ENCODE measurements at regions not wholly inside any gene's neighbourhood (a gene's known extent, or its start where the extent isn't known, plus 50 kb on each side); places are given as distances from the start of the nearest gene placed in this dataset.

GRCh38 chr15:61598655-61599054 is 369.6 kb upstream of the RORA start:
- Histone ChIP-seq H4K91ac (ENCODE audit: insufficient read depth, low read depth, low read length) (no peak overlapping the region), H3K23ac (ENCODE audit: low read depth, low read length) (no peak overlapping the region), H3K4me3 (ENCODE audit: insufficient read depth, low read depth, low read length) (no peak overlapping the region), H3K79me1 (ENCODE audit: low read depth in 1 of 2, low read length in 2 of 2) (no peaks in the 10 kb centered on the region), H2BK5ac (ENCODE audit: low read depth, low read length, poor library complexity, severe bottlenecking) (no peak overlapping the region), H2AK5ac (ENCODE audit: low read depth, low read length) (no peak overlapping the region), H3K4me2 (ENCODE audit: low read depth, low read length) (no peak overlapping the region), H3K36me3 (ENCODE audit: control insufficient read depth, insufficient read depth, low read length) (no peaks in the 10 kb centered on the region), H2AK9ac (replicated peaks; ENCODE audit: low read depth, low read length, poor library complexity) (no peak overlapping the region), H2AFZ (replicated peaks; ENCODE audit: low read length, poor library complexity) (no peak overlapping the region), H4K8ac (ENCODE audit: low read depth in 2 of 2, low read length in 2 of 2) (no peak overlapping the region), H2BK20ac (ENCODE audit: low read depth, low read length) (no peak overlapping the region), H3K27me3 (ENCODE audit: control insufficient read depth, insufficient read depth, low read length) (no peaks in the 10 kb centered on the region), H3K4me1 (ENCODE audit: control insufficient read depth, insufficient read depth, low read length) (no peaks in the 10 kb centered on the region), H4K20me1 (ENCODE audit: insufficient read depth, low read length) (no peaks in the 10 kb centered on the region), H3K56ac (ENCODE audit: extremely low read depth, insufficient read depth, low read length) (no peak overlapping the region), H3K14ac (replicated peaks; ENCODE audit: low read depth, low read length) (no peak overlapping the region), H3K9me1 (ENCODE audit: insufficient read depth, low read length) (no peaks in the 10 kb centered on the region), H2BK120ac (ENCODE audit: low read depth, low read length) (no peak overlapping the region), H3K27ac (ENCODE audit: insufficient read depth, low read length) (no peak overlapping the region), H3K9me3 (ENCODE audit: control insufficient read depth, insufficient read depth, low read length) (no peaks in the 10 kb centered on the region), H2BK15ac (ENCODE audit: low read depth, low read length) (no peak overlapping the region), H4K5ac (ENCODE audit: low read depth, low read length) (no peak overlapping the region), H3K4ac (ENCODE audit: low read depth, low read length) (no peak overlapping the region), H3K18ac (ENCODE audit: low read depth, low read length) (no peak overlapping the region), H3K9ac (ENCODE audit: low read depth, low read length) (no peak overlapping the region)
- intact Hi-C loops (cut with micrococcal nuclease): no loop called here
- ChIA-PET POLR2A (ENCODE audit: unreplicated experiment) (interaction anchor here (0.7 kb wide), 1 partner anchor 222 kb away, joined by 5 read pairs; no protein-coding TSS in a partner anchor), CTCF (no interaction called here)
- DNase-seq: no peak
- WGBS, 2 experiments (ENCODE audit: extremely low coverage in 2 of 2, insufficient read length in 1 of 2): 80% methylated on average over 2 of the region's 11 CpGs; no CpG with 5 or more reads in 1 of the 2 experiments
- no peak for ATAC-seq (ENCODE audit: low read depth)
- TF ChIP-seq MAZ (IDR thresholded peaks at IDR 0.05; ENCODE audit: borderline replicate concordance, low read depth, low read length) (no peak), POLR2A (IDR thresholded peaks at IDR 0.05; ENCODE audit: low read depth, low read length) (no peak), ELK1 (IDR thresholded peaks at IDR 0.05; ENCODE audit: borderline replicate concordance, low read depth, low read length) (no peak), NFE2L2 (IDR thresholded peaks at IDR 0.05; ENCODE audit: low read depth, low read length) (no peak), CHD1 (IDR thresholded peaks at IDR 0.05; ENCODE audit: low read depth, low read length) (no peak), MXI1 (IDR thresholded peaks at IDR 0.05; ENCODE audit: borderline replicate concordance, low read depth, low read length) (no peak), RCOR1 (IDR thresholded peaks at IDR 0.05; ENCODE audit: insufficient replicate concordance, low read length) (no peak), FOS (IDR thresholded peaks at IDR 0.05; ENCODE audit: low read depth, low read length) (no peak), RFX5 (IDR thresholded peaks at IDR 0.05; ENCODE audit: low read depth, low read length) (no peak), CEBPB (IDR thresholded peaks at IDR 0.05; ENCODE audit: low read depth, low read length) (no peak), MAFK (IDR thresholded peaks at IDR 0.05; ENCODE audit: low read depth, low read length) (no peak), BHLHE40 (IDR thresholded peaks at IDR 0.05; ENCODE audit: low read depth, low read length) (no peak)
- in situ Hi-C loops (cut with MboI; ENCODE audit: low sequenced_read_pairs): no loop called here
- dilution Hi-C loops (cut with HindIII; ENCODE audit: low sequenced_read_pairs, unreplicated experiment): no loop called here
- BruUV-seq (replicated peaks): no TSS peak
